GM23338 (cell line): ENCODE measurements at regions not wholly inside any gene's neighbourhood (a gene's known extent, or its start where the extent isn't known, plus 50 kb on each side); places are given as distances from the start of the nearest gene placed in this dataset.

Experiments used
- CREB1 ChIP-seq: fragments of 250-450 bp; sonication (Bioruptor Pico); IDR thresholded peaks from 2 replicates; pipeline ENCODE4 v1.5.0; 2020; ENCODE audit warnings: low read depth, mild to moderate bottlenecking, moderate library complexity
- CTCF ChIP-seq, 2 experiments: fragments of 200-600 bp in 1 of 2; sonication (generic) in 1 of 2; conservative IDR thresholded peaks; 2 replicates each; pipeline versions ENCODE4 v1.5.1 to v1.6.1; 2016 to 2017; ENCODE audit warnings: antibody characterized with exemption in 2 of 2, low read depth in 2 of 2, mild to moderate bottlenecking in 2 of 2, moderate library complexity in 1 of 2
- ETS1 ChIP-seq: IDR thresholded peaks from 2 replicates; pipeline ENCODE4 v1.6.1; 2016; ENCODE audit warnings: antibody characterized with exemption

- TF ChIP-seq CTCF (conservative IDR thresholded peaks at IDR 0.05; ENCODE audit: low read depth in 2 of 2), result peak in 1 of 2 experiments; percentile 31; a peak in 1 of 4 replicates
- TF ChIP-seq CREB1 (CRISPR knock-in tag), result no peak
- TF ChIP-seq ETS1, result no peak
Measured at GRCh38 chr3:83500931-83501330, 1457.9 kb upstream of the CADM2 start.
